Jurkat, Clone E6-1 (cell line): ENCODE measurements at regions not wholly inside any gene's neighbourhood (a gene's known extent, or its start where the extent isn't known, plus 50 kb on each side); places are given as distances from the start of the nearest gene placed in this dataset.
"Not testable (repeated sequence)": the region's sequence is repeated elsewhere in the genome, so short reads cannot be mapped to it uniquely, and the experiment has no call there.

Experiments used
- DNase-seq: peaks from one replicate; pipeline ENCODE4 v3.0.0-alpha.2; 2011; ENCODE audit warnings: low read depth, low spot score
- H3K4me3 ChIP-seq: 2 replicates; pipeline ENCODE4 v1.5.1; 2011; ENCODE audit warnings: mild to moderate bottlenecking, low read length, control low read depth, moderate library complexity

DNA sequence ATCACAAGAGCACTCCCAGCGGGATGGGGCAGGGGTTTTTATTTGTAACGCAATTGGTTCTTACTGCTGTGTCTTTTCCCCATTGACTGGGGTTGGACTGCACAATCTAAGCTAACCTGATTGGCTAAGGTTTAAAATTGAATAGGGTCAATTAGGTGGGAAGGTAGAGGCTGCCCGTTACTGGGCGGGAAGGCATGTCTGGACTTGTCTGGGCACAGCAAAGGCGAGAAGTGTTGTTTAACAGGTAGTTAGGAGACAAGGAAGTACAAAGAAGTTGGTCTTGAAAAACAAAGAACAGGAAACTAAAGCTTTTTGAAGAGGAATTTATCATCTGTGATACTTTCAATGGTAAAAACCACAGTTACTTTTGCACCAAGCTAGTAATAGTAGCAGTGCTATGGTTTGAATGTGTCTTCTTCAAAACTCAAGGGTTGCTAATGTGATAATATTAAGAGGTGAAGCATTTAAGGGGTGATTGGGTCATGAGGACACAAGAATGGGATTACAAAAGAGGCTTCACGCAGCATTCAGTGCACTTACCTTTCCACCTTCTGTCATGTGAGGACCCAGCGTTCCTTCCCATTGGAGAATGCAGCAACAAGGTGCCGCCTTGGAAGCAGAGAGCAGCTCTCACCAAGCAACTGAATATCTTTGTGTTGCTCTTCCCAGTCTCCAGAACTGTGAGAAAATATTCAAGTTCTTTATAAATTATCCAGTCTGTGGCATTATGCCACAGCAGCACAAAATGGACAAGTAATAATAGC lies 875.5 kb upstream of the SORCS1 start:
- peak; percentile 2 for DNase-seq
- no peak overlapping the region for H3K4me3 ChIP-seq

- no peak overlapping the region for H3K4me3 ChIP-seq
- DNase-seq: no peak
These were observed 872.6 kb upstream of the SORCS1 start for GRCh38 chr10:108037061-108037460.

GRCh38 chr10:108036265-108036664 lies 871.8 kb upstream of the SORCS1 start:
- no peak overlapping the region for H3K4me3 ChIP-seq
- no peak for DNase-seq

GRCh38 chr10:108034829-108035228 lies 870.3 kb upstream of the SORCS1 start:
- H3K4me3 ChIP-seq: no peak overlapping the region
- DNase-seq: no peak

DNA sequence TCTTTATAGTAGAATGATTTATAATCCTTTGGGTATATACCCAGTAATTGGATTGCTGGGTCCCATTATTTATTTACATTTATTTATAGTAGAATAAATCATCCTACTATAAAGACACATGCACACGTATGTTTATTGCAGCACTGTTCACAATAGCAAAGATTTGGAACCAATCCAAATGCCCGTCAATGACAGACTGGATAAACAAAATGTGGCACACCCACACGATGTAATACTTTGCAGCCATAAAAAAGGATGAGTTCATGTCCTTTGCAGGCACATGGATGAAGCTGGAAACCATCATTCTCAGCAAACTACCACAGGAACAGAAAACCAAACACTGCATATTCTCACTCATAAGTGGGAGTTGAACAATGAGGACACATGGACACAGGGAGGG lies 869.0 kb upstream of the SORCS1 start:
- H3K4me3 ChIP-seq, DNase-seq: not testable (repeated sequence)

- DNase-seq: no peak
- H3K4me3 ChIP-seq: no peak overlapping the region
These were observed 867.0 kb upstream of the SORCS1 start for GRCh38 chr10:108031505-108031904.

GRCh38 chr10:108014902-108015177 lies 850.3 kb upstream of the SORCS1 start:
- no peak for DNase-seq
- no peak overlapping the region for H3K4me3 ChIP-seq

DNA sequence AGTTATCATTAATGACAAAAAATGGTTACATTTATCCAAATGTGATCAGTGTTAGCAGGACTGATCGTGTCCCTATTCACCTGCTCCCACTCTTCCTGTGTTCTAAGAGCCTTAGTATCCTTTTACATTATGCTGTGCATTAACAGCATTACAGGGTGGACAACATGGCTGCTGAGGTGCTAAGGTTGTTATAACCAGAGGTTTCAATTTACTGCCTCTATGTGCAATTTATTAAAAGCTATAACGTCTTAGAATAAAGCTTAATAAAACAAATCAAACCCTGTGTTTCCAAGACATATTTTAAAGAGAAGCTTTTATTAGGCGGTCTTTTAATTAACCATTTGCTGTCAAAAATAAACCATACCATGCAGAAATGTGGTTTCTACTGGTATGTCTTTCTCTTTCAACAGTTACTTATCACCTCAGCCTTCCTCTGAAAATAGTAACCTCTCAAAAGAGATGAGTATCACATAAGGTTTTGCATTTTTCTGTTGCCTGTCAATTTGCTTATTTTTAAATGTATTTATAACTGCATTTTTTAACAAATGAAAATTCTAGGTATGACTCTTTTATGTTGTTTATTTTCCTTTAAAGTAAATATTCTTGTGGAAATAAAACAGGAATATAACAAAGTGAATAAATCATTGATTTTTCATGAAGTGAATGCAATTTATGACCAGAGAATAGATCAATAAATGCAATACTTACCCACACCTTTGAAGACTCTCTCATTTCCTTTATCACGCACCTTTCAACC lies 849.8 kb upstream of the SORCS1 start:
- H3K4me3 ChIP-seq: no peak overlapping the region
- no peak for DNase-seq

DNA sequence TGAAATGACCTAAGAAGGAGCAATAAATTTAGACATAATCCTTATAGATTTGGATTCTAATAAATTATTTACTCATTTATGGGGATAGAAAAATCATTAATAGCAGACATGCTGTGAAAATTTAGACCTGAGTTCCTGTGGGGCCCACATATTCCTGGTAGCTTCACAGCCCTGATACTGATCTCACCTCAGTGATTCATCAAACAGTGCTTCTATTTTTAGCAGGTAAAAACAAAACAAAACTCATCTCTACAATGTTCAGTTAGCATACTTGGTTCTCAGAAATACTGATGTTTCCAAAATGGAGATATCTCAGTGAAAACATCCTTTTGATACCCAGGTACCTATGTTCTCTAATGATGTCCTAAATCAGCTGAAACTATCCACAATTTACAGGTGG lies 841.1 kb upstream of the SORCS1 start:
- DNase-seq: no peak
- no peak overlapping the region for H3K4me3 ChIP-seq

DNA sequence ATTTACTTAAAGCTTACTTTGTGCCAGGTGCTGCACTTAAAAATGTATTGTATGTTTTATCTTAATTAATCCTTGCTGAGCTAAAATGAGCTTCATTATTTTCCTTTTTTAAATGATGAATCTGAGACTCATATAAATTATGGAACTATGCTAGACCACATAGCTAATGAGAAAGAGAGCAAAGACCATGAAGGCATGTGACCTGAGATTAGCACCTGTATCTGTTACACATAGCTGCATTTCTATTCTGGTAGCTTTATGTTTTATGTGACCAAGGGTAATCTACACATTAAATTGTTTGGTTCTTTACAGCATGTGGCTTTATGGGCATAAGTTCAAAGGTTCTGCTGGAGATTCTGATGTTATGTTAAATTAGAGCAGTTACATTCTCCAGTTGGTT lies 839.1 kb upstream of the SORCS1 start:
- no peak for DNase-seq
- no peak overlapping the region for H3K4me3 ChIP-seq

DNA sequence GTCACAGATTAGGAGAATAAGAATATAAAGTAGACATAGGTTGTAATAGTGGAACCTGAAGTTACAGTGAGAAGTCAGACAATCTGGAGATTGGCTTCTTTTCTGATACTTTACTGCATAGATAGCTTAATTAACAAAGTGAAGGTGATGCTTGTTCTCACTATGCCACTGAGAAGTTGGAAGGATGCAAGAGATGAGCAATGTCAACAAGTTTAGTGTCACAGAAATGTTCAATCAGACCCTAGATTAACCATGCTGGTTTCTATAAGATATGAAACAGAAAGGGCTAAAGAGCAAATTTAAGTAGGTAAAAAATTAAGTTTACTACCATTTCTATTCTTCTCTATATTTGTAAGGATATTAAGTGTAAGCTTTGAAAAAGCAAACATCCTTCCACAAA lies 838.6 kb upstream of the SORCS1 start:
- no peak for DNase-seq
- no peak overlapping the region for H3K4me3 ChIP-seq

DNA sequence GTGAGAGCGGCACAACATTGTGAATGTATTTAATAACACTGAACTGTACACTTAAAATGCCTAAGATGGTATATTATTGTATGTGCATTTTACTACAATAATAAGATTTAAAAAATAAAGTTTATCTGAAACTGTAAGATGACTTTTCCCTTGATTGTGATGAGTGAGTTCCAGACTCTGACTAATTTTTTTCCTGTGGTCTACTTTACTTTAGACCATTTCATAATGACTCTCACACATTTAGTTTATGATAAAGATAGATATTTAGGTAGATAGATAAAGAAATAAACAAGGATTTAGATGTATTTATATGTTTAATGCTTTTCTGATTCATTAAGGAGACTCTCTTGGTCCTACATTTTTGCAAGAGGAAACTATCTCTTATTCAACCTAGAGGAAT lies 835.9 kb upstream of the SORCS1 start:
- no peak for DNase-seq
- no peak overlapping the region for H3K4me3 ChIP-seq

DNA sequence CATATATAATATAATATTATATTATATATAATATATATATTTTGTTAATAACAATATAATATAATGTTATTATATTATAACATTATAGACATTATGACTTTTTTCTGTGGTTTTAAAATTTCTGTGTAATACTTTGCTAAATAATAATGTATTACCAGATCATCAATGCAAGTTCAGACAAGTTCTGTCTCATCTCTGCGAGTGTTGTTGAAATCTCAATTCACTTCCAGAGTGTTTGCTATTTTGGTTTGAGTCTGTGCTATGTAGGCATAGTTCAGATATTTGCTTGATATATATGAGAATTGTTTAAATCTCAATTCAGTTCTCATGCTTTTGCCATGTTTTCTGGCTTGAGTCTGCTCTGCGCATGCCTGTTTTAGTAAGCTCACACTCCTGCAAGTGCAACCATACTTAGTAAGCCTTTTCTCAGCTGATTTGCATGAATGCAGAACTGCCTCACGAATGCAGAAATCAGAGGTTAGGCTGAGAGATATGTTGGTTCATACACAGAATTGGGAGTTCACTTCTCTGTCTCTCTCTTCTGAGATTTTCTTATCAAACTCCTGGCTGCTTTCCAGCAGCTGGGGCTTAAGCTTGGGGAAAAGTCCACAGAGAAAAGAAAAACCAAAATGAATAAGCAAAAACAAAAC lies 830.2 kb upstream of the SORCS1 start:
- no peak for DNase-seq
- H3K4me3 ChIP-seq: no peak overlapping the region

GRCh38 chr10:107986571-107986970 lies 822.1 kb upstream of the SORCS1 start:
- no peak for DNase-seq
- H3K4me3 ChIP-seq: no peak overlapping the region

GRCh38 chr10:107984581-107984980 lies 820.1 kb upstream of the SORCS1 start:
- DNase-seq: no peak

GRCh38 chr10:107984149-107984548 lies 819.6 kb upstream of the SORCS1 start:
- H3K4me3 ChIP-seq: no peak overlapping the region
- no peak for DNase-seq

More at GRCh38 chr10:107984581-107984980, 820.1 kb upstream of the SORCS1 start:
- H3K4me3 ChIP-seq: no peak overlapping the region

DNA sequence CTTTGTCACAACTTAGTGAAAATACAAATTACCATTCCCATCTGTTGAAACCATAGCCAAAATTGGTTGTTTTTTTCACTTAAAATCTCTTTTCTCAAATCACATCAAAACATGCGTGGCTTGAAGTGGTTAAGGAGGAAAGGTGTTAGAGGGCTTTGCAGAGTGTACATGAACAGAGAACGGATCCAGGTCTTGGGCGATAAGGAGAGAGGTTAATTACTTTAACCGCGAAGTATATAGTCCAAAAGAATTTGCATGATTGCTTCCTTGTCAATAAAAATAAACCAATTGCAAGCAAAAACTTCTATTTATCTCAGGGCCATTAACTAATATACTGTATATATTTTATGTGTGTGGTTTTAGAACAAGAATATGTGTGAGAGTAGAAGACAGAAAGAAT lies 813.9 kb upstream of the SORCS1 start:
- DNase-seq: no peak
- H3K4me3 ChIP-seq: no peak overlapping the region

DNA sequence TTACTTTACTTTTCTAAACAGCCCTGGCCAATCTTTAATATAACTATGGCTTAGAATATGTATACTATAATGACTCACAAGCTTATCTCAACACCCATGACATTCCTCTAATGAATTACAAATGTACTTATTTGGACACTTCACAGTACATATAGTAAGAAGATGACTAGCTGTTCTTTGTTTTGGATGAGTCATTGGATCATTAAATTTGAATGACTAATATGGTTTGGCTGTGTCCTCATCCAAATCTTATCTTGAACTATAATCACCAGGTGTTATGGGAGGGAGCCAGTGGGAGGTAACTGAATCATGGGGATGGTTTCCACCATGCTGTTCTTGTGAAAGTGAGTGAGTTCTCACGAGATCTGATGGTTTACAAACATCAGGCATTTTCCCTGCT lies 807.5 kb upstream of the SORCS1 start:
- no peak for DNase-seq
- H3K4me3 ChIP-seq: no peak overlapping the region

GRCh38 chr10:107971411-107971810 lies 806.9 kb upstream of the SORCS1 start:
- no peak for DNase-seq
- no peak overlapping the region for H3K4me3 ChIP-seq

- DNase-seq: no peak
- no peak overlapping the region for H3K4me3 ChIP-seq
These were observed 806.0 kb upstream of the SORCS1 start for GRCh38 chr10:107970512-107970911.
